Hepatocyte (in vitro differentiated cells): ENCODE measurements at regions not wholly inside any gene's neighbourhood (a gene's known extent, or its start where the extent isn't known, plus 50 kb on each side); places are given as distances from the start of the nearest gene placed in this dataset.

Source experiments
- CTCF ChIP-seq: fragments of 200-600 bp; sonication (generic); IDR thresholded peaks from 2 replicates; pipeline ENCODE4 v1.5.1; 2016; ENCODE audit warnings: antibody characterized with exemption, mild to moderate bottlenecking; ENCODE audit not compliant: poor library complexity
- EZH2 ChIP-seq: fragments of 200-600 bp; sonication (generic); IDR thresholded peaks from 2 replicates; pipeline ENCODE4 v1.6.1; 2016; ENCODE audit warnings: antibody characterized with exemption, mild to moderate bottlenecking, borderline replicate concordance
- EZH2phosphoT487 ChIP-seq: fragments of 200-600 bp; sonication (generic); IDR thresholded peaks from one replicate; pipeline ENCODE4 v1.6.1; 2018; ENCODE audit warnings: antibody characterized with exemption, mild to moderate bottlenecking, low read depth, moderate library complexity; ENCODE audit not compliant: unreplicated experiment, severe bottlenecking

- TF ChIP-seq CTCF = no peak
- TF ChIP-seq EZH2 = no peak
- no peak for TF ChIP-seq EZH2phosphoT487
These were observed 164.4 kb downstream of the IRS2 start for GRCh38 chr13:109622006-109622405.
